OCI-LY7 (cell line): ENCODE measurements at regions not wholly inside any gene's neighbourhood (a gene's known extent, or its start where the extent isn't known, plus 50 kb on each side); places are given as distances from the start of the nearest gene placed in this dataset.

Source experiments
- EZH2phosphoT487 ChIP-seq: fragments of 200-600 bp; sonication (generic); IDR thresholded peaks from 2 replicates; pipeline ENCODE4 v1.6.1; 2018; ENCODE audit warnings: low read depth, borderline replicate concordance, mild to moderate bottlenecking, mixed run types, antibody characterized with exemption, low read length, moderate library complexity, mixed read lengths
- TF ChIP-seq, protein P1 (sequence below): fragments of 200-600 bp; sonication (generic); conservative IDR thresholded peaks from 2 replicates; pipeline ENCODE4 v1.5.1; 2014; ENCODE audit warnings: mild to moderate bottlenecking, antibody characterized with exemption, low read length, moderate library complexity, mixed read lengths

DNA sequence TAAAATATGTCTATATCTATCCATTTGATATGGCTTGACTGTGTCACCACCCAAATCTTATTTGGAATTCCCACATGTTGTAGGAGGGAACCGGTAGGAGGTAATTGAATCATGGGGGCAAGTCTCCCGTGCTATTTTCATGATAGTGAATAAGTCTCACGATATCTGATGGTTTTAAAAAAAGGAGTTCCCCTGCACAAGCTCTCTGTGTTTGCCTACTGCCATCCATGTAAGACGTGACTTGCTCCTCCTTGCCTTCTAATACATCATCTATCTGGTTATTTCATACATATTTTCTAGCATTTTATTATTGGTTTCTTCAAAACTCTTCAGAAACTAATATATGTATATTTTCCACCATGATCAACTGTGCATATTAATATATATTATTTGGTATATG, 57.3 kb upstream of the AMZ2 start:
- no peak for TF ChIP-seq EZH2phosphoT487
- TF ChIP-seq, protein P1, sequence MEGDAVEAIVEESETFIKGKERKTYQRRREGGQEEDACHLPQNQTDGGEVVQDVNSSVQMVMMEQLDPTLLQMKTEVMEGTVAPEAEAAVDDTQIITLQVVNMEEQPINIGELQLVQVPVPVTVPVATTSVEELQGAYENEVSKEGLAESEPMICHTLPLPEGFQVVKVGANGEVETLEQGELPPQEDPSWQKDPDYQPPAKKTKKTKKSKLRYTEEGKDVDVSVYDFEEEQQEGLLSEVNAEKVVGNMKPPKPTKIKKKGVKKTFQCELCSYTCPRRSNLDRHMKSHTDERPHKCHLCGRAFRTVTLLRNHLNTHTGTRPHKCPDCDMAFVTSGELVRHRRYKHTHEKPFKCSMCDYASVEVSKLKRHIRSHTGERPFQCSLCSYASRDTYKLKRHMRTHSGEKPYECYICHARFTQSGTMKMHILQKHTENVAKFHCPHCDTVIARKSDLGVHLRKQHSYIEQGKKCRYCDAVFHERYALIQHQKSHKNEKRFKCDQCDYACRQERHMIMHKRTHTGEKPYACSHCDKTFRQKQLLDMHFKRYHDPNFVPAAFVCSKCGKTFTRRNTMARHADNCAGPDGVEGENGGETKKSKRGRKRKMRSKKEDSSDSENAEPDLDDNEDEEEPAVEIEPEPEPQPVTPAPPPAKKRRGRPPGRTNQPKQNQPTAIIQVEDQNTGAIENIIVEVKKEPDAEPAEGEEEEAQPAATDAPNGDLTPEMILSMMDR = no peak
